ENCODE measurements at regions not wholly inside any gene's neighbourhood (a gene's known extent, or its start where the extent isn't known, plus 50 kb on each side); places are given as distances from the start of the nearest gene placed in this dataset.

- DNase-seq (ENCODE audit: low spot score) = no peak
Observed at GRCh38 chr13:91086936-91087716, 260.4 kb upstream of the MIR17HG start.

GRCh38 chr13:91097269-91097668, 250.2 kb upstream of the MIR17HG start:
- no peak for DNase-seq (ENCODE audit: low spot score)

- DNase-seq (ENCODE audit: low spot score) = no peak
Observed at GRCh38 chr13:91099877-91100276, 247.6 kb upstream of the MIR17HG start.

GRCh38 chr13:91100944-91101343, 246.5 kb upstream of the MIR17HG start:
- no peak for DNase-seq (ENCODE audit: low spot score)

- DNase-seq (ENCODE audit: low spot score) = no peak
Observed at GRCh38 chr13:91101381-91101780, 246.1 kb upstream of the MIR17HG start.

GRCh38 chr13:91105270-91105669, 242.2 kb upstream of the MIR17HG start:
- DNase-seq (ENCODE audit: low spot score) = no peak

- no peak for DNase-seq (ENCODE audit: low spot score)
Observed at GRCh38 chr13:91106565-91106964, 240.9 kb upstream of the MIR17HG start.

- DNase-seq (ENCODE audit: low spot score) = no peak
Observed at GRCh38 chr13:91108315-91108714, 239.2 kb upstream of the MIR17HG start.

- no peak for DNase-seq (ENCODE audit: low spot score)
Observed at GRCh38 chr13:91111476-91112200, 235.8 kb upstream of the MIR17HG start.

- DNase-seq (ENCODE audit: low spot score) = no peak
Observed at GRCh38 chr13:91112201-91112923, 235.1 kb upstream of the MIR17HG start.

GRCh38 chr13:91112924-91113277, 234.6 kb upstream of the MIR17HG start:
- DNase-seq (ENCODE audit: low spot score) = no peak

- DNase-seq (ENCODE audit: low spot score) = no peak
Observed at GRCh38 chr13:91115776-91116175, 231.7 kb upstream of the MIR17HG start.

- DNase-seq (ENCODE audit: low spot score) = no peak
Observed at GRCh38 chr13:91117351-91117750, 230.1 kb upstream of the MIR17HG start.

GRCh38 chr13:91119643-91120042, 227.8 kb upstream of the MIR17HG start:
- no peak for DNase-seq (ENCODE audit: low spot score)

GRCh38 chr13:91122766-91123165, 224.7 kb upstream of the MIR17HG start:
- no peak for DNase-seq (ENCODE audit: low spot score)

GRCh38 chr13:91123456-91124127, 223.9 kb upstream of the MIR17HG start:
- DNase-seq (ENCODE audit: low spot score) = no peak

GRCh38 chr13:91126806-91127205, 220.7 kb upstream of the MIR17HG start:
- DNase-seq (ENCODE audit: low spot score) = no peak

- DNase-seq (ENCODE audit: low spot score) = no peak
Observed at GRCh38 chr13:91127995-91128394, 219.5 kb upstream of the MIR17HG start.

GRCh38 chr13:91132381-91132780, 215.1 kb upstream of the MIR17HG start:
- DNase-seq (ENCODE audit: low spot score) = no peak

GRCh38 chr13:91132786-91133185, 214.7 kb upstream of the MIR17HG start:
- DNase-seq (ENCODE audit: low spot score) = no peak

- DNase-seq (ENCODE audit: low spot score) = peak; percentile 39
Observed at GRCh38 chr13:91133941-91134802, 213.3 kb upstream of the MIR17HG start.

Data from activated CD4-positive, alpha-beta T cell treated with anti-CD3 and anti-CD28 coated beads, Interleukin-2, Interleukin-4, amounts not matched to agents 100 ng/mL and 50 ng/mL, durations not matched to agents 16 hours and 8 hours (primary cell).